MM.1S (cell line): ENCODE measurements at regions not wholly inside any gene's neighbourhood (a gene's known extent, or its start where the extent isn't known, plus 50 kb on each side); places are given as distances from the start of the nearest gene placed in this dataset.

Source experiments
- DNase-seq: peaks from one replicate; pipeline ENCODE4 v3.0.0-alpha.2; 2015
- H2AFZ ChIP-seq: fragments of 300-600 bp; sonication (generic); 2 replicates; pipeline ENCODE4 v1.6.0; 2016; ENCODE audit warnings: antibody characterized with exemption, low read length
- H3F3A ChIP-seq: fragments of 300-600 bp; sonication (generic); 2 replicates; pipeline ENCODE4 v1.6.1; 2016; ENCODE audit warnings: mild to moderate bottlenecking, antibody characterized with exemption, low read length, moderate library complexity, mixed read lengths; ENCODE audit not compliant: insufficient read depth
- H3K27ac ChIP-seq: fragments of 300-600 bp; sonication (generic); 2 replicates; pipeline ENCODE4 v1.5.1; 2016; ENCODE audit warnings: mild to moderate bottlenecking, low read length
- H3K27me3 ChIP-seq: fragments of 300-600 bp; sonication (generic); replicated peaks from 2 replicates; pipeline ENCODE4 v1.6.0; 2016; ENCODE audit warnings: low read length; ENCODE audit not compliant: insufficient read depth
- H3K36me3 ChIP-seq: fragments of 300-600 bp; sonication (generic); replicated peaks from 2 replicates; pipeline ENCODE4 v1.6.1; 2016; ENCODE audit warnings: mild to moderate bottlenecking, low read length, mixed read lengths; ENCODE audit not compliant: insufficient read depth
- H3K4me1 ChIP-seq: fragments of 300-600 bp; sonication (generic); 2 replicates; pipeline ENCODE4 v1.6.1; 2016; ENCODE audit warnings: low read length, mixed read lengths
- H3K4me2 ChIP-seq: fragments of 300-600 bp; sonication (generic); 2 replicates; pipeline ENCODE4 v1.6.0; 2016; ENCODE audit warnings: low read depth, low read length
- H3K4me3 ChIP-seq: fragments of 300-600 bp; sonication (generic); 2 replicates; pipeline ENCODE4 v1.5.1; 2016; ENCODE audit warnings: low read length, mixed read lengths
- H3K79me2 ChIP-seq: fragments of 300-600 bp; sonication (generic); 2 replicates; pipeline ENCODE4 v1.6.1; 2016; ENCODE audit warnings: mixed run types, low read length, mixed read lengths
- H3K9ac ChIP-seq: fragments of 300-600 bp; sonication (generic); 2 replicates; pipeline ENCODE4 v1.6.1; 2016; ENCODE audit warnings: low read length, mixed read lengths
- H3K9me2 ChIP-seq: fragments of 300-600 bp; sonication (generic); replicated peaks from 2 replicates; pipeline ENCODE4 v1.6.1; 2016; ENCODE audit warnings: mild to moderate bottlenecking, low read length, mixed read lengths; ENCODE audit not compliant: insufficient read depth
- H3K9me3 ChIP-seq: fragments of 300-600 bp; sonication (generic); replicated peaks from 2 replicates; pipeline ENCODE4 v1.6.1; 2016; ENCODE audit warnings: mild to moderate bottlenecking, low read length, mixed read lengths; ENCODE audit not compliant: insufficient read depth
- H4K20me1 ChIP-seq: fragments of 300-600 bp; sonication (generic); 2 replicates; pipeline ENCODE4 v1.6.1; 2016; ENCODE audit warnings: mild to moderate bottlenecking, low read length, moderate library complexity, mixed read lengths; ENCODE audit not compliant: insufficient read depth
- CTCF ChIP-seq: fragments of 300-600 bp; sonication (generic); IDR thresholded peaks from 2 replicates; pipeline ENCODE4 v1.5.1; 2016; ENCODE audit warnings: antibody characterized with exemption, low read length, mixed read lengths
- EZH2 ChIP-seq: fragments of 300-600 bp; sonication (generic); optimal IDR thresholded peaks from 2 replicates; pipeline ENCODE3; 2017; ENCODE audit warnings: low read depth, mild to moderate bottlenecking, antibody characterized with exemption, low read length, mixed read lengths
- EZH2phosphoT487 ChIP-seq: fragments of 300-600 bp; sonication (generic); IDR thresholded peaks from 2 replicates; pipeline ENCODE4 v1.6.1; 2018; ENCODE audit warnings: antibody characterized with exemption, low read length

DNA sequence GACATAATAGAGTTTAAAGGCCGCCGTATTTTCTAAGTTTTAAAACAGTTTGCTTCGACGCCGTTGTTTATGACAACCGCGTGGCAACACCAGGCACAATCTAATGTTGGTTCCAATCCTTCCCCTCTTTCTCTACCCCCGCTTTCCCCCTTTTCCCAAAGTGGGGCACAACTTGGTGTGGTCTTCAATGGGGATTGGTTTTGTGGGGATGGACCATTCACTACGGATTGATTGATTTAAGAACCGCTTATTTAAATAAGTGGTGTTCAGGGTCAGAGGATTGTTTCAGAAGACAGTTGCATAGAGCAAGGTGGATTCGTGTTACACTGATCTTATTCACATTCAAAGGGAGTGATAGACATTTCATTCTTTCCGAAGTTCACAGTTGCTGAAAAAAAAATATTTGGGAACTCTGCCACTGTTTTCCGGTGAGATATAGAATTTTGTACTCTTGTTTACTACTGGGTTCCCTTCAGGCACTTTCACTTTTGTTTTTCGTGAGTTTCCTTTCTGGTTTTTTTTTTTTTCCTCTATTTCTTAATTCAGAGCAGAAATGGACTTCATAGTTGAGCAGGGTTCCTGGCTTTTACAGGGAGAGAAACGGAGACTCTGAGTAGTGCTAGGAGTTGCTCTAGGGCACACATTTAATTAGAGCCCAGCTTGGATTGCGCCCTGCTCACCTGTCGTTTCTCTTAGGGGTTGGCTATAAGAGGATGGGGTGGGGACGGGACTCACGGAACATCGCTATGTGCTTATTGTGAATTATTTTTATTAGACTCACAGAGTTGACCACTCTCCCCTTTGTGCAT lies 79.6 kb upstream of the AK4 start:
- Histone ChIP-seq H3K9me3 (no peaks in the 10 kb centered on the region), H3K79me2 (no peaks in the 10 kb centered on the region; the same call in 1 of the 2 replicates), H3K9ac (peak overlapping the region; percentile 81), H3K36me3 (no peaks in the 10 kb centered on the region), H3K9me2 (no peaks in the 10 kb centered on the region), H3K27ac (peak overlapping the region; percentile 39; the same call in 1 of the 2 replicates), H3K27me3 (no peaks in the 10 kb centered on the region), H3K4me1 (no peaks in the 10 kb centered on the region), H2AFZ (peak overlapping the region; percentile 81), H3K4me3 (peak overlapping the region; percentile 79), H4K20me1 (no peaks in the 10 kb centered on the region), H3K4me2 (peak overlapping the region; percentile 93), H3F3A (0 out of 2 replicates have a peak, but pooled peaks cover 4% of the 10 kb centered on the region)
- DNase-seq: peak; percentile 53
- TF ChIP-seq EZH2phosphoT487: no peak
- TF ChIP-seq CTCF: no peak
- no peak for TF ChIP-seq EZH2

GRCh38 chr1:65069011-65069565 lies 78.9 kb upstream of the AK4 start:
- Histone ChIP-seq H3K79me2 (no peaks in the 10 kb centered on the region; the same call in 1 of the 2 replicates), H3F3A (0 out of 2 replicates have a peak, but pooled peaks cover 4% of the 10 kb centered on the region), H4K20me1 (no peaks in the 10 kb centered on the region), H3K4me2 (peak overlapping the region; percentile 93), H3K9me3 (no peaks in the 10 kb centered on the region), H3K27ac (no peak overlapping the region), H3K27me3 (no peaks in the 10 kb centered on the region), H3K36me3 (no peaks in the 10 kb centered on the region), H3K9me2 (no peaks in the 10 kb centered on the region), H3K4me1 (no peaks in the 10 kb centered on the region), H2AFZ (peak overlapping the region; percentile 81), H3K9ac (no peak overlapping the region), H3K4me3 (peak overlapping the region; percentile 79)
- no peak for DNase-seq
- no peak for TF ChIP-seq CTCF
- TF ChIP-seq EZH2phosphoT487: no peak
- no peak for TF ChIP-seq EZH2

GRCh38 chr1:65072845-65073244 lies 75.2 kb upstream of the AK4 start:
- H4K20me1 ChIP-seq: no peaks in the 10 kb centered on the region
- no peaks in the 10 kb centered on the region for H3K27me3 ChIP-seq
- TF ChIP-seq CTCF: no peak
- no peaks in the 10 kb centered on the region for H3K79me2 ChIP-seq
- H3K9me3 ChIP-seq: no peaks in the 10 kb centered on the region
- no peaks in the 10 kb centered on the region for H3K4me1 ChIP-seq
- no peak overlapping the region for H3K27ac ChIP-seq
- no peak overlapping the region for H3K4me2 ChIP-seq
- H3K36me3 ChIP-seq: no peaks in the 10 kb centered on the region
- H3K9ac ChIP-seq: no peak overlapping the region
- no peak for DNase-seq
- H2AFZ ChIP-seq: no peak overlapping the region
- no peaks in the 10 kb centered on the region for H3K9me2 ChIP-seq
- H3F3A ChIP-seq: 0 out of 2 replicates have a peak, but pooled peaks cover 4% of the 10 kb centered on the region
- H3K4me3 ChIP-seq: no peak overlapping the region
